ENCODE measurements at regions not wholly inside any gene's neighbourhood (a gene's known extent, or its start where the extent isn't known, plus 50 kb on each side); places are given as distances from the start of the nearest gene placed in this dataset.

- H3K9ac ChIP-seq (replicated peaks in 1 of 4; ENCODE audit: extremely low read depth in 1 of 4, low read depth in 3 of 4, low read length in 3 of 4), result no peak overlapping the region
- POLR2A ChIA-PET (ENCODE audit: partially characterized antibody), result interaction anchor here (0.6 to 1.0 kb wide), 2 partner anchors 19 to 422 kb away, joined by 3 read pairs; no protein-coding TSS in a partner anchor
- no peak overlapping the region for H2BK12ac ChIP-seq (ENCODE audit: low read depth, low read length)
- no peaks in the 10 kb centered on the region for H4K20me1 ChIP-seq (replicated peaks in 1 of 2; ENCODE audit: control insufficient read depth in 1 of 2, insufficient read depth in 2 of 2, low read length in 2 of 2)
- H3K27me3 ChIP-seq (replicated peaks in 1 of 4; ENCODE audit: control insufficient read depth in 3 of 4, extremely low read depth in 1 of 4, insufficient read depth in 3 of 4, low read length in 3 of 4), result no peaks in the 10 kb centered on the region
- H3K23ac ChIP-seq (ENCODE audit: insufficient read length), result no peak overlapping the region
- no peak overlapping the region for H2AFZ ChIP-seq (ENCODE audit: low read length)
- no peak overlapping the region for H4K8ac ChIP-seq (ENCODE audit: extremely low read depth, insufficient read depth, low read length)
- FAIRE-seq, result no peak
- no peaks in the 10 kb centered on the region for H3K79me1 ChIP-seq (ENCODE audit: low read depth, low read length)
- no peak overlapping the region for H3K4me2 ChIP-seq (ENCODE audit: insufficient read depth in 1 of 2, low read depth in 2 of 2, low read length in 2 of 2)
- no peak overlapping the region for H4K91ac ChIP-seq (replicated peaks; ENCODE audit: insufficient read length, low read length)
- no peaks in the 10 kb centered on the region for H3K36me3 ChIP-seq (ENCODE audit: control insufficient read depth in 2 of 4, insufficient read depth in 4 of 4, low read length in 3 of 4)
- H3K56ac ChIP-seq (replicated peaks; ENCODE audit: insufficient read length, low read depth, low read length), result no peak overlapping the region
- TF ChIP-seq RAD21 (IDR thresholded peaks at IDR 0.05 in 1 of 2, conservative IDR thresholded peaks at IDR 0.05 in 1 of 2; ENCODE audit: low read depth in 2 of 2, low read length in 2 of 2) (no peak), EGR1 (IDR thresholded peaks at IDR 0.05; ENCODE audit: borderline replicate concordance, low read depth, low read length) (no peak), MAFK (IDR thresholded peaks at IDR 0.05; ENCODE audit: low read depth, low read length) (no peak), CTCF (IDR thresholded peaks at IDR 0.05; ENCODE audit: control extremely low read depth in 1 of 3, insufficient read depth in 1 of 3, low read depth in 1 of 3, low read length in 3 of 3) (no peak)
- H2BK5ac ChIP-seq (ENCODE audit: low read depth, low read length), result no peak overlapping the region
- H3K18ac ChIP-seq (ENCODE audit: extremely low read depth, low read length), result no peak overlapping the region
- no peaks in the 10 kb centered on the region for H3K4me1 ChIP-seq (replicated peaks in 1 of 4; ENCODE audit: control insufficient read depth in 3 of 4, insufficient read depth in 4 of 4, low read length in 3 of 4)
- no peaks in the 10 kb centered on the region for H3K9me3 ChIP-seq (ENCODE audit: insufficient read depth in 2 of 2, low read depth in 1 of 2, low read length in 1 of 2)
- no peak overlapping the region for H2BK15ac ChIP-seq (ENCODE audit: low read length)
- H2AK5ac ChIP-seq (ENCODE audit: low read depth, low read length), result no peak overlapping the region
- H3K4ac ChIP-seq (replicated peaks; ENCODE audit: insufficient read length, low read depth, low read length), result no peak overlapping the region
- H3K79me2 ChIP-seq (ENCODE audit: control insufficient read depth in 1 of 2, insufficient read depth in 2 of 2, low read length in 2 of 2), result no peaks in the 10 kb centered on the region
- no peak overlapping the region for H3K27ac ChIP-seq (ENCODE audit: low read depth, low read length)
- CTCF ChIA-PET (ENCODE audit: partially characterized antibody), result interaction anchor here (0.5 to 2.4 kb wide), 3 partner anchors 12 to 43 kb away, joined by 3 to 15 read pairs (median 4); no protein-coding TSS in a partner anchor
- H3K23me2 ChIP-seq (ENCODE audit: low read depth, low read length), result no peaks in the 10 kb centered on the region
- no peak overlapping the region for H3K4me3 ChIP-seq (ENCODE audit: extremely low read depth in 1 of 4, insufficient read depth in 2 of 4, low read depth in 3 of 4, low read length in 4 of 4)
- no peak overlapping the region for H3K14ac ChIP-seq (ENCODE audit: insufficient read length)
- no peak overlapping the region for H2BK120ac ChIP-seq (replicated peaks; ENCODE audit: low read depth, low read length)
- H4K5ac ChIP-seq (ENCODE audit: insufficient read length, low read depth, low read length), result no peak overlapping the region
- DNase-seq (ENCODE audit: low read depth in 1 of 2, low spot score in 2 of 2), result no peak
- H2BK20ac ChIP-seq (ENCODE audit: low read length), result no peak overlapping the region
- 88% methylated on average over 3 of the region's 3 CpGs; no CpG with 5 or more reads in 1 of the 2 experiments for WGBS, 2 experiments (ENCODE audit: extremely low coverage in 1 of 2, insufficient coverage in 1 of 2, insufficient read length in 1 of 2, insufficient replicate concordance in 2 of 2, low coverage in 1 of 2, low lambda C conversion rate in 2 of 2, missing lambda C conversion rate in 1 of 2)
Observed at GRCh38 chr6:54028170-54028569, 83.1 kb upstream of the MLIP start.

Data from H1 (cell line).